Loucy (cell line): ENCODE measurements at regions not wholly inside any gene's neighbourhood (a gene's known extent, or its start where the extent isn't known, plus 50 kb on each side); places are given as distances from the start of the nearest gene placed in this dataset.

Experiments
- CTCF ChIP-seq: fragments of 200-600 bp; sonication (generic); conservative IDR thresholded peaks from 2 replicates; pipeline ENCODE4 v1.5.1; 2014; ENCODE audit warnings: mild to moderate bottlenecking, antibody characterized with exemption, low read length
- EZH2phosphoT487 ChIP-seq: fragments of 200-600 bp; IDR thresholded peaks from 2 replicates; pipeline ENCODE4 v1.6.1; 2018; ENCODE audit warnings: antibody characterized with exemption, mild to moderate bottlenecking, moderate library complexity, borderline replicate concordance

- no peak for TF ChIP-seq CTCF
- TF ChIP-seq EZH2phosphoT487 = no peak
Measured at GRCh38 chr12:17975763-17976162, 114.2 kb downstream of the RERGL start.
